AG04450 (cell line): ENCODE measurements at regions not wholly inside any gene's neighbourhood (a gene's known extent, or its start where the extent isn't known, plus 50 kb on each side); places are given as distances from the start of the nearest gene placed in this dataset.

ENCODE experiments used
- CTCF ChIA-PET: fragments of 300-600, 350-600 bp; formaldehyde crosslinking; extraction: SDS; loops from one replicate; lab custom pipeline; 2022; ENCODE audit warnings: antibody characterized with exemption, inconsistent platforms; lab: Charles Lee
- POLR2A ChIA-PET: fragments of 350-600 bp; formaldehyde crosslinking; extraction: SDS; loops from one replicate; lab custom pipeline; 2021; ENCODE audit warnings: antibody characterized with exemption, inconsistent platforms; lab: Yijun Ruan, JAX
- DNase-seq: peaks from one replicate; pipeline ENCODE4 v3.0.0-alpha.2; 2011; ENCODE audit warnings: low read depth, low spot score
- H3K27ac ChIP-seq: one replicate; pipeline ENCODE4 v1.5.1; 2012; ENCODE audit warnings: low read depth, low read length, control low read depth
- H3K27me3 ChIP-seq: one replicate; pipeline ENCODE4 v1.6.0; 2012; ENCODE audit warnings: low read length; ENCODE audit not compliant: control insufficient read depth, insufficient read depth
- H3K4me3 ChIP-seq: 2 replicates; pipeline ENCODE4 v1.5.1; 2011; ENCODE audit warnings: mild to moderate bottlenecking, low read depth, low read length, control low read depth
- H3K9me3 ChIP-seq: 2 replicates; pipeline ENCODE4 v1.5.1; 2012; ENCODE audit warnings: low read length; ENCODE audit not compliant: control insufficient read depth, insufficient read depth
- CTCF ChIP-seq: IDR thresholded peaks from 2 replicates; pipeline ENCODE4 v1.5.1; 2011; ENCODE audit warnings: low read depth, low read length, control low read depth, inconsistent platforms

- no peak overlapping the region for H3K4me3 ChIP-seq
- ChIA-PET POLR2A (no interaction called here), CTCF (no interaction called here)
- H3K9me3 ChIP-seq = peaks cover 4% of the 10 kb centered on the region; the same call in 1 of the 2 replicates
- no peak for DNase-seq
- TF ChIP-seq CTCF = no peak
- peaks cover 34% of the 10 kb centered on the region for H3K27me3 ChIP-seq
- no peak overlapping the region for H3K27ac ChIP-seq
Observed at GRCh38 chr21:36603221-36603620, 95.7 kb upstream of the SIM2 start.

GRCh38 chr21:36605426-36605825, 93.5 kb upstream of the SIM2 start:
- POLR2A ChIA-PET = no interaction called here
- no peak for TF ChIP-seq CTCF
- Histone ChIP-seq H3K9me3 (no peaks in the 10 kb centered on the region), H3K27me3 (peaks cover 30% of the 10 kb centered on the region), H3K27ac (no peak overlapping the region), H3K4me3 (no peak overlapping the region)
- no peak for DNase-seq
- CTCF ChIA-PET = no interaction called here

GRCh38 chr21:36606287-36606982, 92.5 kb upstream of the SIM2 start:
- H3K9me3 ChIP-seq = no peaks in the 10 kb centered on the region
- POLR2A ChIA-PET = no interaction called here
- no peak overlapping the region for H3K27ac ChIP-seq
- DNase-seq = no peak
- no peak overlapping the region for H3K4me3 ChIP-seq
- CTCF ChIA-PET = no interaction called here
- peaks cover 22% of the 10 kb centered on the region for H3K27me3 ChIP-seq
- TF ChIP-seq CTCF = no peak

- Histone ChIP-seq H3K9me3 (no peaks in the 10 kb centered on the region), H3K27ac (no peak overlapping the region), H3K27me3 (peaks cover 22% of the 10 kb centered on the region), H3K4me3 (no peak overlapping the region)
- no peak for DNase-seq
- ChIA-PET CTCF (interaction anchor here (0.5 kb wide), 1 partner anchor 21 kb away, joined by 3 read pairs; no protein-coding TSS in a partner anchor), POLR2A (no interaction called here)
- no peak for TF ChIP-seq CTCF
Observed at GRCh38 chr21:36606983-36607325, 92.0 kb upstream of the SIM2 start.

GRCh38 chr21:36608041-36608896, 90.6 kb upstream of the SIM2 start:
- H3K27me3 ChIP-seq = peaks cover 22% of the 10 kb centered on the region
- no peak overlapping the region for H3K4me3 ChIP-seq
- no peak for TF ChIP-seq CTCF
- DNase-seq = no peak
- no peak overlapping the region for H3K27ac ChIP-seq
- ChIA-PET CTCF (interaction anchor here (0.8 kb wide), 1 partner anchor 22 kb away, joined by 3 read pairs; no protein-coding TSS in a partner anchor), POLR2A (no interaction called here)
- no peaks in the 10 kb centered on the region for H3K9me3 ChIP-seq
